Tibial artery (tissue), 4 donors: ENCODE measurements at regions not wholly inside any gene's neighbourhood (a gene's known extent, or its start where the extent isn't known, plus 50 kb on each side); places are given as distances from the start of the nearest gene placed in this dataset.
"Not testable (repeated sequence)": the region's sequence is repeated elsewhere in the genome, so short reads cannot be mapped to it uniquely, and the experiment has no call there.

ENCODE experiments used
- DNase-seq, 2 donors: peaks; one replicate each; pipeline ENCODE4 v3.0.0-alpha.2; 2019
- H3K27ac ChIP-seq, 2 donors: fragments of 200-600 bp; sonication (generic) in 1 of 2; 1 replicate in 1 of 2; 2 replicates in 1 of 2; pipeline ENCODE4 v1.5.1; 2018 to 2019; ENCODE audit warnings: mild to moderate bottlenecking in 1 of 2
- H3K27me3 ChIP-seq, 2 donors: fragments of 200-600 bp; sonication (generic) in 1 of 2; one replicate each; pipeline versions ENCODE4 v1.5.1 to v1.6.0; 2016 to 2019
- H3K36me3 ChIP-seq, 3 donors: fragments of 200-600 bp; sonication (generic) in 2 of 3; one replicate each; pipeline ENCODE4 v1.5.1; 2016 to 2019; ENCODE audit warnings: mild to moderate bottlenecking in 2 of 3
- H3K4me1 ChIP-seq, 4 donors: fragments of 200-600 bp; sonication (generic) in 2 of 4; 1 replicate in 3 of 4; 2 replicates in 1 of 4; pipeline ENCODE4 v1.5.1; 2016 to 2019
- H3K4me3 ChIP-seq, 2 donors: fragments of 200-600 bp; sonication (generic) in 1 of 2; 1 replicate in 1 of 2; 2 replicates in 1 of 2; pipeline ENCODE4 v1.5.1; 2018 to 2019; ENCODE audit warnings: mild to moderate bottlenecking in 2 of 2
- H3K9me3 ChIP-seq, 3 donors: fragments of 200-600 bp; sonication (generic) in 1 of 3; one replicate each; pipeline ENCODE4 v1.5.1; 2016 to 2019
- CTCF ChIP-seq, 2 experiments: fragments of 200-600 bp in 1 of 2; fragments of 450-650 bp in 1 of 2; IDR thresholded peaks; one replicate each; pipeline ENCODE4 v1.5.1; 2017 to 2019; ENCODE audit warnings: antibody characterized with exemption in 2 of 2, mild to moderate bottlenecking in 1 of 2, moderate library complexity in 1 of 2
- intact Hi-C: fragments of 100-400 bp; cut with DNase I; formaldehyde crosslinking; loops from one replicate; pipeline ENCODE4 v1.15.0; 2023; ENCODE audit warnings: low total_unique reads

GRCh38 chr6:27669295-27669623 lies 196.4 kb upstream of the ZNF184 start:
- Histone ChIP-seq H3K36me3 (no peaks in the 10 kb centered on the region), H3K4me1 (peaks cover 0 to 4% (median 0%) of the 10 kb centered on the region in 4 donors), H3K4me3 (no peak overlapping the region), H3K9me3 (no peaks in the 10 kb centered on the region), H3K27me3 (peaks cover 0 to 64% of the 10 kb centered on the region in 2 donors), H3K27ac (no peak overlapping the region)
- intact Hi-C loops = no loop called here
- TF ChIP-seq CTCF (IDR thresholded peaks at IDR 0.05) = no peak
- DNase-seq = no peak

GRCh38 chr6:27668442-27669294 lies 195.8 kb upstream of the ZNF184 start:
- no peak for DNase-seq
- peaks cover 0 to 58% of the 10 kb centered on the region in 2 donors for H3K27me3 ChIP-seq
- intact Hi-C loops = no loop called here
- H3K36me3 ChIP-seq = no peaks in the 10 kb centered on the region
- H3K27ac ChIP-seq = no peak overlapping the region
- no peak for TF ChIP-seq CTCF (IDR thresholded peaks at IDR 0.05)
- peaks cover 0 to 4% (median 0%) of the 10 kb centered on the region in 4 donors for H3K4me1 ChIP-seq
- no peak overlapping the region for H3K4me3 ChIP-seq
- H3K9me3 ChIP-seq = no peaks in the 10 kb centered on the region

- Histone ChIP-seq H3K4me3 (no peak overlapping the region), H3K9me3 (no peaks in the 10 kb centered on the region), H3K36me3 (no peaks in the 10 kb centered on the region), H3K4me1 (peaks cover 0 to 4% (median 0%) of the 10 kb centered on the region in 4 donors), H3K27me3 (peaks cover 0 to 50% of the 10 kb centered on the region in 2 donors), H3K27ac (no peak overlapping the region)
- intact Hi-C loops = no loop called here
- TF ChIP-seq CTCF (IDR thresholded peaks at IDR 0.05) = no peak
- no peak for DNase-seq
Measured at GRCh38 chr6:27667657-27668441, 194.9 kb upstream of the ZNF184 start.

- Histone ChIP-seq H3K36me3 (no peaks in the 10 kb centered on the region), H3K27ac (no peak overlapping the region), H3K27me3 (peaks cover 0 to 46% of the 10 kb centered on the region in 2 donors), H3K4me1 (peaks cover 0 to 4% (median 0%) of the 10 kb centered on the region in 4 donors), H3K9me3 (no peaks in the 10 kb centered on the region), H3K4me3 (no peak overlapping the region)
- intact Hi-C loops = no loop called here
- TF ChIP-seq CTCF (IDR thresholded peaks at IDR 0.05) = no peak
- no peak for DNase-seq
Measured at GRCh38 chr6:27667016-27667656, 194.2 kb upstream of the ZNF184 start.

- H3K36me3 ChIP-seq = no peaks in the 10 kb centered on the region
- H3K4me3 ChIP-seq = no peak overlapping the region
- H3K9me3 ChIP-seq = no peaks in the 10 kb centered on the region
- no peak for TF ChIP-seq CTCF (IDR thresholded peaks at IDR 0.05)
- no peak overlapping the region for H3K27ac ChIP-seq
- H3K4me1 ChIP-seq = no peaks in the 10 kb centered on the region
- no peak for DNase-seq
- peaks cover 0 to 28% of the 10 kb centered on the region in 2 donors for H3K27me3 ChIP-seq
- intact Hi-C loops = no loop called here
Measured at GRCh38 chr6:27662769-27663168, 189.9 kb upstream of the ZNF184 start.

GRCh38 chr6:27662212-27662611 lies 189.3 kb upstream of the ZNF184 start:
- H3K36me3 ChIP-seq, H3K4me1 ChIP-seq, intact Hi-C loops, H3K4me3 ChIP-seq, H3K27ac ChIP-seq, DNase-seq, H3K9me3 ChIP-seq: not testable (repeated sequence)
- H3K27me3 ChIP-seq = peaks cover 0 to 23% of the 10 kb centered on the region in 2 donors

GRCh38 chr6:27653143-27653825 lies 180.4 kb upstream of the ZNF184 start:
- H3K36me3 ChIP-seq, intact Hi-C loops: not testable (repeated sequence)
- peaks cover 0 to 25% of the 10 kb centered on the region in 2 donors for H3K27me3 ChIP-seq

More at GRCh38 chr6:27653143-27653825, 180.4 kb upstream of the ZNF184 start:
- H3K4me3 ChIP-seq, DNase-seq, H3K4me1 ChIP-seq, H3K27ac ChIP-seq: not testable (repeated sequence)
- peaks cover 0 to 15% (median 0%) of the 10 kb centered on the region in 3 donors for H3K9me3 ChIP-seq
